Keratinocyte (primary cell): ENCODE measurements at regions not wholly inside any gene's neighbourhood (a gene's known extent, or its start where the extent isn't known, plus 50 kb on each side); places are given as distances from the start of the nearest gene placed in this dataset.

Experiments
- DNase-seq: peaks from one replicate; pipeline ENCODE4 v3.0.0-alpha.2; 2011; ENCODE audit warnings: low read depth, missing footprints, low spot score
- FAIRE-seq: peaks from 2 replicates; lab custom pipeline; 2011; peaks lifted over from hg19 to GRCh38; lab: Jason Lieb, UNC
- H2AFZ ChIP-seq: 2 replicates; pipeline ENCODE4 v1.6.0; 2012; ENCODE audit warnings: low read length, control low read depth, inconsistent platforms; ENCODE audit not compliant: control insufficient read depth
- H3K27ac ChIP-seq: 2 replicates; pipeline ENCODE4 v1.5.1; 2011; ENCODE audit warnings: low read length; ENCODE audit not compliant: control insufficient read depth, insufficient read depth
- H3K27me3 ChIP-seq: 3 replicates; pipeline ENCODE4 v1.6.0; 2011; ENCODE audit warnings: low read length; ENCODE audit not compliant: control insufficient read depth, insufficient read depth; ENCODE audit errors: extremely low read depth
- H3K36me3 ChIP-seq, 2 experiments: 2 replicates in 1 of 2; 3 replicates in 1 of 2; pipeline ENCODE4 v1.5.1; 2011; ENCODE audit warnings: low read length in 2 of 2, mild to moderate bottlenecking in 1 of 2; ENCODE audit not compliant: control insufficient read depth in 2 of 2, insufficient read depth in 2 of 2; ENCODE audit errors: extremely low read depth in 1 of 2
- H3K4me1 ChIP-seq: 3 replicates; pipeline ENCODE4 v1.5.1; 2011; ENCODE audit warnings: low read length; ENCODE audit not compliant: control insufficient read depth, insufficient read depth; ENCODE audit errors: extremely low read depth
- H3K4me2 ChIP-seq: 3 replicates; pipeline ENCODE4 v1.6.0; 2011; ENCODE audit warnings: low read depth, low read length; ENCODE audit not compliant: control insufficient read depth, insufficient read depth; ENCODE audit errors: extremely low read depth
- H3K4me3 ChIP-seq, 3 experiments: fragments of 200-600 bp in 1 of 3; sonication (generic) in 1 of 3; 2 replicates in 2 of 3; 3 replicates in 1 of 3; pipeline ENCODE4 v1.5.1; 2011 to 2016; ENCODE audit warnings: low read length in 3 of 3, mild to moderate bottlenecking in 3 of 3, control low read depth in 2 of 3, inconsistent platforms in 1 of 3, low read depth in 1 of 3, mixed read lengths in 1 of 3, mixed run types in 1 of 3, moderate library complexity in 1 of 3; ENCODE audit not compliant: control insufficient read depth in 2 of 3, insufficient read depth in 2 of 3; ENCODE audit errors: extremely low read depth in 1 of 3
- H3K79me2 ChIP-seq: 2 replicates; pipeline ENCODE4 v1.6.0; 2012; ENCODE audit warnings: low read length; ENCODE audit not compliant: control insufficient read depth, insufficient read depth
- H3K9ac ChIP-seq: 3 replicates; pipeline ENCODE4 v1.6.0; 2011; ENCODE audit warnings: low read length; ENCODE audit not compliant: control insufficient read depth, insufficient read depth; ENCODE audit errors: extremely low read depth
- H3K9me1 ChIP-seq: 3 replicates; pipeline ENCODE4 v1.6.0; 2011; ENCODE audit warnings: low read length; ENCODE audit not compliant: control insufficient read depth, insufficient read depth; ENCODE audit errors: extremely low read depth
- H3K9me3 ChIP-seq: 2 replicates; pipeline ENCODE4 v1.5.1; 2012; ENCODE audit warnings: low read depth, low read length; ENCODE audit not compliant: control insufficient read depth
- H4K20me1 ChIP-seq: 3 replicates; pipeline ENCODE4 v1.6.0; 2011; ENCODE audit warnings: low read length; ENCODE audit not compliant: control insufficient read depth, insufficient read depth; ENCODE audit errors: extremely low read depth
- CTCF ChIP-seq, 3 experiments: IDR thresholded peaks in 1 of 3; conservative IDR thresholded peaks in 1 of 3; optimal IDR thresholded peaks in 1 of 3; 2 replicates in 2 of 3; 3 replicates in 1 of 3; pipeline versions ENCODE3 to v1.5.1; 2011; ENCODE audit warnings: low read length in 3 of 3, mild to moderate bottlenecking in 3 of 3, moderate library complexity in 2 of 3, control low read depth in 1 of 3, inconsistent platforms in 1 of 3; ENCODE audit not compliant: insufficient read depth in 2 of 3; ENCODE audit errors: extremely low read depth in 1 of 3
- EZH2 ChIP-seq: IDR thresholded peaks from one replicate; pipeline ENCODE4 v1.6.1; 2012; ENCODE audit warnings: inconsistent platforms, mild to moderate bottlenecking, low read length, moderate library complexity
- dilution Hi-C: fragments of 300-500 bp; cut with MboI; formaldehyde crosslinking; loops from one replicate; pipeline ENCODE4 v1.7.0; 2020; ENCODE audit warnings: low sequenced_read_pairs; ENCODE audit not compliant: extremely low pct_ligation_motif_present

DNA sequence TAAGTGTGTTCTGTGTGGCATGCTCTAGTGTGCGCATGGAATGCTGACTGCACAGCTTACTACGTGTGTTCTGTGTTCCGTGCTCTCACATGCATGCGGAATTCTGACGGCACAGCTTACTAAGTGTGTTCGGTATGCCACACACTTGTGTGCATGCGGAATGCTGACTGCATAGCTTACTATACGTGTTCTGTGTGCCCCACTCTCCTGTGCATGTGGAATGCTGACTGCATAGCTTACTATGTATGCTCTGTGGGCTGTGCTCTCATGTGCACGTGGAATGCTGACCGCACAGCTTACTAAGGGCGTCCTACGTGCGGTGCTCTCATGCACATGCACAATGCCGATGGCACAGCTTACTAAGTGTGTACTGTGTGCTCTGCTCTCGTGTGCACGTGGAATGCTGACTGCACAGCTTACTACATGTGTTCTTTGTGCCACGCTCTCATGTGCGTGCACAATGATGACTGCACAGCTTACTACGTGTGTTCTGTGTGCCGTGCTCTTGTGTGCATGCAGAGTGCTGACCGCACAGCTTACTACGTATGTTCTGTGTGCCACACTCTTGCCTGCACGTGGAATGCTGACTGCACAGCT is 548.9 kb downstream of the IRX1 start:
- no peaks in the 10 kb centered on the region for H3K27me3 ChIP-seq
- H3K36me3 ChIP-seq = no peaks in the 10 kb centered on the region
- TF ChIP-seq EZH2 = no peak
- TF ChIP-seq CTCF (optimal IDR thresholded peaks at IDR 0.05 in 1 of 3, IDR thresholded peaks at IDR 0.05 in 1 of 3, conservative IDR thresholded peaks at IDR 0.05 in 1 of 3; ENCODE audit: extremely low read depth in 1 of 3, insufficient read depth in 2 of 3, low read length in 3 of 3) = no peak
- H4K20me1 ChIP-seq = no peaks in the 10 kb centered on the region
- no peak overlapping the region for H3K27ac ChIP-seq
- H2AFZ ChIP-seq = no peak overlapping the region
- no peaks in the 10 kb centered on the region for H3K9me1 ChIP-seq
- H3K9me3 ChIP-seq = no peaks in the 10 kb centered on the region
- no peak for FAIRE-seq
- H3K9ac ChIP-seq = no peak overlapping the region
- no peak for DNase-seq
- H3K4me3 ChIP-seq = no peak overlapping the region
- H3K79me2 ChIP-seq = no peaks in the 10 kb centered on the region
- dilution Hi-C loops = no loop called here
- no peaks in the 10 kb centered on the region for H3K4me1 ChIP-seq
- H3K4me2 ChIP-seq = no peak overlapping the region

DNA sequence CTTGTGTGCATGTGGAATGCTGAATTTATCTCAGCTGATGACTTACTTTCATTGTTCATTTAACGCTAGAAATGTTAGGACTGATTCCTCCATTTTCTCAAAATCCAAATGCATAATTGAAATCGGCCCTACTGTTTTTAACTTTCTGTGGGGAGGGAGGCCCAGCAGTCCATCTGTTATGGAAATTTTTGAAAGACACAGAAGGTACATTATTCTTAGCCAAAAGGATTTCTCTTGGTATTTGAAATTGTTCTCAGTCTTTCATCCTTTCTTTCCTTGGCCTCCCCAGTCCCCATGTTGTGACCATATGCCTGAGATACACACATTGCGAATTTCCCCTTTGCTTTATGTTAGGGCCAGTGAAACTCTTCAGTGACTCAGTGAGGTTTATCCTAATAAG is 549.9 kb downstream of the IRX1 start:
- Histone ChIP-seq H3K4me2 (no peak overlapping the region), H3K9me3 (no peaks in the 10 kb centered on the region), H3K4me1 (no peaks in the 10 kb centered on the region), H3K36me3 (no peaks in the 10 kb centered on the region), H4K20me1 (no peaks in the 10 kb centered on the region), H3K27ac (no peak overlapping the region), H3K27me3 (no peaks in the 10 kb centered on the region), H3K4me3 (no peak overlapping the region), H3K9ac (no peak overlapping the region), H3K9me1 (no peaks in the 10 kb centered on the region), H2AFZ (no peak overlapping the region), H3K79me2 (no peaks in the 10 kb centered on the region)
- FAIRE-seq (no peak), DNase-seq (no peak)
- TF ChIP-seq EZH2 (no peak), CTCF (optimal IDR thresholded peaks at IDR 0.05 in 1 of 3, IDR thresholded peaks at IDR 0.05 in 1 of 3, conservative IDR thresholded peaks at IDR 0.05 in 1 of 3; ENCODE audit: extremely low read depth in 1 of 3, insufficient read depth in 2 of 3, low read length in 3 of 3) (no peak)
- dilution Hi-C loops = no loop called here
